NCI-H2196 treated with DMSO at 0.1 percent for 48 hours (cell line): ENCODE measurements at regions not wholly inside any gene's neighbourhood (a gene's known extent, or its start where the extent isn't known, plus 50 kb on each side); places are given as distances from the start of the nearest gene placed in this dataset.

Source experiments
- DNase-seq: peaks from one replicate; lab custom pipeline; 2025; ENCODE audit not compliant: unreplicated experiment; lab: John Stamatoyannopoulos, UW

DNA sequence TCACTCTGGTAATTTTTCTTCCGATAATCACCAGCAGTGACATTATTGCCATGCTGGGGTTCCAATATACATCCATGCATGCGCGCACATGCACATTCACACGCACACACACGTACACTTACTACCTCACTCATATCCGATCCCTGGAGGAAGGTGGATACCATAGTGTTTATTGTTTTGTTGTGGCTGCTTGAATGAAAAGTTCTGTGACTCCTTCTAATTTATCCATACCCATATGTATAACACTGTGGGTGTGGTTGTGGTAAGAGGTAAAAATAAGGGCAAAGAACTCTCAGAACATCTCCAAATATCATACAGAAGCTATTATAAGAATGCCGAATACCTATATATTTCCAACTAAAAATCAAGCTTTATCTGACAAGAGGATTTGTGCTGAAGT is 407.8 kb upstream of the PODXL start:
- DNase-seq, result no peak

- DNase-seq, result peak; percentile 12
These were observed 404.7 kb upstream of the PODXL start for GRCh38 chr7:131961054-131961680.

- DNase-seq, result no peak
These were observed 402.8 kb upstream of the PODXL start for GRCh38 chr7:131959106-131959812.

DNA sequence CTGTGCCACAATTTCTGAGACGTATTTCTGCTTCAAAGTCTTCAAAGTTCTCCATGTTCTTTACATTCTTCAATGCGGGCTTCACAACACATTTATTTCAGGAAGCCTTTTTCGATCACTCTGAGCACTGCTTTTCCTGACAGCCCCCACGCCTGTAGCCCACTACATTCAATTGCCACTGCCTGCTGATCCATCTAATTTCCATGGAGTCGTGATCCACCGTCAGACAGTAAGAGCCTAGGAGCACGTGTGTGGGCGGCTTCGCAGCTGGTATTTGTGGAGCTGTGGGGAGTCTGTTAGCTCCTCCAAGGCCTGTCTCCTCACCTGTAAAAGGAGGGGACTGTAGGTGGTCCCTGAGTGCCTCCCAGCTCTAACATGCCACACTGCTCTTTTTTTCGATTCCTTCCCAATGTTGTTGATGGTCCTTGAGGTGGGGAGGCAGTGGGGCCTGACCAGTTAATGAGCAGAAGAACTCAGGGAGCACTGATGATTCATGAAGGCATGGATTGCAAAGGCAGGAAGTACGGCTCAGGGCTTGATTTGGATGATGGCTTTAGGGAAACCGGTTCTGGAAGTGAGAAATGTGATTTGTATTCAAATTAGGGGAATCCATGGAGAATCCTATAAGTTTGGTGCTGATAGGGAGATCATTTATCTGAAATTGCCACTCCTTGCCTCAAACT is 401.1 kb upstream of the PODXL start:
- no peak for DNase-seq

GRCh38 chr7:131956864-131957263 is 400.4 kb upstream of the PODXL start:
- DNase-seq, result no peak

DNA sequence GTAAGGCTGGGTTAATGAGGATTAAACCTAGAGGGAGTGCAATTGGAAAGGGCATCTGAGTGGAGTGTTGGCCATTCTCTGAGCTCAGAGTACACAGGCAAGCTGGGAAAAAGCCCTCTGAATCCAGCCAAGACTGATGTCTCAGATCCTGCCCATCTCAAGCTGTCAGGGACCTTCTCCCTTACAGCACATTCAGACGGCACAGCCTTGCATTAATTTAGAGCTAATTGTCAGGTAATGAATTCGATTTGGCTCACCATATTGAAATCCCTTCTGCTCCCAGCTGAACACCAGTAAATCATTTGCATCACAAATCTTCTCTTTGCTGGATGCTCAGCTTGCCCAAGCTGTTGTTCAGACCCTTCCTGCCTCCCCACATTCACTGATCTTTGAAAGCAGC is 399.3 kb upstream of the PODXL start:
- no peak for DNase-seq

DNA sequence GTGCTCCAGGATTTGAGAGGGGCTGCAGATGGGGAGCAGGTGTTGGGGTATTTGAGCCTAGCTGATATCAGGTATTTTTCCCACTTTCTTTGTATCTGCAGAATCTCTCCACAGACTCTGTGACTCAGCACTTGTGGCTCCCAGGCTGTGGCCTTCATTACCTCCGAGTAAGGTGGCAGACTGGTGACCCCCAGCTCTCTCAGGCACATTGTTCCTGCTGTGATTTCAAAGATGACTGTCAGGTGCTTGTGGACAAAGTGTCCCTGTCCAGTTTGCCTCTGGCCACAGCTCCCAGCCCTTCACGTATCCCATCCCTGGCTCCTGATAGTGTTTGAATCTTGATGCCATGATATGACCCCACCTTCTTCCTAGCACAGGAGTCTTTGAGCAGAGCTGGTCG is 396.8 kb upstream of the PODXL start:
- no peak for DNase-seq

DNA sequence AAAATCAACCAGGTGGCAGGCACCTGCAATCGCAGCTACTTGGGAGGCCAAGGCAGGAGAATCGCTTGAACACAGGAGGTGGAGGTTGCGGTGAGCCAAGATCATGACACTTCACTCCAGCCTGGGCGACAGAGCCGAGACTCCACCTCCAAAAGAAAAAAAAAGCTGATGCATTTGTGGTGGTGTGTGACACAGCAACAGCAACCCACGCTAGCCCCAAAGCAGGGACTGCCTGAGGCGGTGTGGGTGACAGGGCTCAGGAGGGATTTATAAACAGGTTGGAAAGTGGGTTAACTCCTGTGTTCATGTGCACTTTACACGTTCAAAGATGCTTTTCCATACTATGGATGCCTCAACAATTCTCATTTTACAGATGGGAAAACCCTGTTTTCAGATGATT is 395.9 kb upstream of the PODXL start:
- no peak for DNase-seq

GRCh38 chr7:131950758-131951157 is 394.3 kb upstream of the PODXL start:
- no peak for DNase-seq

GRCh38 chr7:131949659-131950058 is 393.2 kb upstream of the PODXL start:
- DNase-seq, result no peak

- DNase-seq, result no peak
These were observed 392.1 kb upstream of the PODXL start for GRCh38 chr7:131948434-131949053.

DNA sequence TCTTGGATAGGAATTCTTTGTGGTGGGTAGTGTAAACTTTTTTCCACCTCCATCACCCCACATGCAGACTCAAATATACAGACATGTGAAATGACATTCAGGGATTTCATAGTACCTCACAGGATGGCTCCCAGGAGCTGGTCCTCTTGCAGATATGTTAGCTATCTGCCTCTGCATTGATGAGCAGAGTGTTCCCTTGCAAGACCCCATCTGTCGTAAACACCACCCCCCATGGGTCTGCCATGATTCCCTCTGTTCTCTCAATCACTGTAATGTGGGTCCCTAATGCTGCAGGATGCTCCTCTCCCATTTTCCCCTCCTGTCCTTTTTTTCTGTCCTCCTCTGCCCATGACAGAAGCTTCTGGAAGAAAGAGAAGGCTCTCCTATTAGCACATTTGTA is 391.2 kb upstream of the PODXL start:
- DNase-seq, result no peak

DNA sequence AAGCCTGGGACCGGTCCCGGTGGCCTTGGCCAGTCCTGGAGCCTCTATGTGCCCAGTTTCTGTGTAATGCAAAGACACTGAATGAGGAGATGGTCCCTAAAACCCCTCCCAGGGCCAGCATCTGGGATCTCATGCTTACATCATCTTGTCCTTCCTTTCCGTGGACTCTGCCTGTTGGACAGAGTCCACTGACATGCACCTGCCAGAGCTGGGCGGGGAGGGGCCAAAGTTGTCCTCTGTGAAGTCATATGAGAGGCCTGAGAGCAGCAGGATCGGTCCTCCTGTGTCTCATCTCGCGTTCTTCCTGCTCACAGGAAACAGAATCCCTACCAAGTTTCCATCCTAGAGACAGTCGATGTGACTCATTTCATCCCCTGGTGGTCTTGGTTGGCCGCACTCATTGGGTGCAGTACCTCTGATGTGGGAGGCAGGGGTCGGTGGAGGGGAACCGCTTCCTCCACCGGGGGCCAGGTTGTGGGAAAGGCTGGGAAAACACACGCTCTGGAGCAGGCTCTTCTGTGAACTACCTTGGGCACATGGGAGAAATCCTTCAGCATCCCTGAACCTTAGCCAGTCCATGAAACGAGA is 389.6 kb upstream of the PODXL start:
- DNase-seq, result no peak

DNA sequence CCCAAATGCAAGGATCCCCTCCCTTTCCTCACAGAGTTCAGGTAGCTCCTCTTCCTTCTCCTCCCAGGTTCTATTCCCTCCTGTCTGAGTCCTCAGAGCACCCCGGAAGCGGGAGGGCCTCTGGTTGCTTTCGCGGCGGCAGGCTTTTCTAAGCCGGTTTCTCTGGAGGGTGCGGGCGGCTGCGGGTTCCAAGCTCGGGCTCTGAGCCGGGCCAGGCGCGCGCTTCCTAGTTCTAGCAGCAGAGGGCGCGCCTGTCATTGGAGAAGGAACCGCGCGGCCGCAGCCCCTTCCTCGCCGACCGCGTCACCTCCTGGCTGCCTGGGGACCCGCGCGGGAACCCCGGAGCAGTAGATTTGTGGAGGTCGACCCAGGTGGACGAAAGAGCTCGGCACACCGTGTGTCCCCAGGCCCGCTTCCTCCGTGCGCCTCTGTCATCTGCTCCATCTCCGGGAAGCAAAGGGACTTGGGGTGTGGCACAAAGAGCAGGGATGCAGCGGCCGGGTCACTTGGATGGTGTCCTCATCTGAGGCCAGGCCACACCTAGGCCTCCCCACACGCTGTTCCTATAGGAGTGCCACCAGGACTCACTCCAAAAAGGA is 389.0 kb upstream of the PODXL start:
- DNase-seq, result peak; percentile 13

- DNase-seq, result no peak
These were observed 388.2 kb upstream of the PODXL start for GRCh38 chr7:131944556-131945069.

DNA sequence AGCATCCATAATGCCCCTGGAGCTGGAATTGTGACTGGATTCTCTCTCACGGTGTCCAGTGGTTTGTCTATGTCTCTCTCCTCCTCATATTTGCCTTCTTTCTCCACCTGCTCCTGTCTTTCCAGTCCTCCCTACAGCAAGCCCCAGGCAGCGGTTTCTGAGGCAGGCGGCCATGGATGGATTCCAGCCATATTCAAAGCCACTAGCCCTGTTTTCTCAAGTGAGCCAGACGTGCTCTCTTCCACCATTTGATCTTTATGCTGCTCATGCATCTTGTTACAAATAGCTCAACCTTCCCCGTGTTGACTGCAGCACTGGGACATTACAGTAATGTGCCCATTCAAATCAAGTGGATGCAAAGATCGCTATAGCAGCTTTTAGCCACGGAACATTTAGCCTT is 387.2 kb upstream of the PODXL start:
- DNase-seq, result no peak

- no peak for DNase-seq
These were observed 386.8 kb upstream of the PODXL start for GRCh38 chr7:131943211-131943610.

- DNase-seq, result no peak
These were observed 386.1 kb upstream of the PODXL start for GRCh38 chr7:131942287-131943150.

GRCh38 chr7:131941291-131941690 is 384.9 kb upstream of the PODXL start:
- DNase-seq, result no peak

- no peak for DNase-seq
These were observed 384.3 kb upstream of the PODXL start for GRCh38 chr7:131940621-131941165.
